Activated B cell treated with CpG ODN at 0.5 μM for 24 hours (primary cell): ENCODE measurements at regions not wholly inside any gene's neighbourhood (a gene's known extent, or its start where the extent isn't known, plus 50 kb on each side); places are given as distances from the start of the nearest gene placed in this dataset.

ENCODE experiments used
- ATAC-seq: fragments of 200-7000 bp; cut with Tn5 transposase; one replicate; pipeline ENCODE4 v1.10.0; 2021; ENCODE audit warnings: low read depth, mild to moderate bottlenecking, moderate library complexity
- CTCF ChIA-PET: fragments of 350-600 bp; sonication (Branson Sonifier 250); formaldehyde crosslinking; loops from one replicate; lab custom pipeline; 2021; ENCODE audit warnings: antibody characterized with exemption; lab: Charles Lee
- POLR2A ChIA-PET: fragments of 350-600 bp; sonication (Branson Sonifier 250); formaldehyde crosslinking; loops from one replicate; lab custom pipeline; 2021; ENCODE audit warnings: antibody characterized with exemption; lab: Charles Lee
- DNase-seq: peaks from one replicate; pipeline ENCODE4 v3.0.0; 2022
- H3K27ac Mint-ChIP-seq: one replicate; pipeline ENCODE4 v1.8.0; 2020; ENCODE audit warnings: mixed read lengths
- H3K27me3 Mint-ChIP-seq: one replicate; pipeline ENCODE4 v1.8.0; 2021; ENCODE audit warnings: mixed read lengths
- H3K36me3 Mint-ChIP-seq: one replicate; pipeline ENCODE4 v1.8.0; 2021; ENCODE audit warnings: low read depth, mixed read lengths
- H3K4me1 Mint-ChIP-seq: one replicate; pipeline ENCODE4 v1.8.0; 2021; ENCODE audit warnings: mixed read lengths
- H3K4me3 Mint-ChIP-seq: one replicate; pipeline ENCODE4 v1.8.0; 2020; ENCODE audit warnings: mild to moderate bottlenecking, mixed read lengths
- H3K9me3 Mint-ChIP-seq: one replicate; pipeline ENCODE4 v1.8.0; 2020; ENCODE audit warnings: mixed read lengths
- intact Hi-C: fragments of 100-400 bp; cut with micrococcal nuclease; formaldehyde crosslinking; loops from one replicate; pipeline ENCODE4 v1.15.1; 2024
- TF ChIP-seq, protein P1 (sequence below): fragments of 200-600 bp; IDR thresholded peaks from one replicate; pipeline ENCODE4 v1.8.0; 2022; ENCODE audit warnings: antibody characterized with exemption, mild to moderate bottlenecking

DNA sequence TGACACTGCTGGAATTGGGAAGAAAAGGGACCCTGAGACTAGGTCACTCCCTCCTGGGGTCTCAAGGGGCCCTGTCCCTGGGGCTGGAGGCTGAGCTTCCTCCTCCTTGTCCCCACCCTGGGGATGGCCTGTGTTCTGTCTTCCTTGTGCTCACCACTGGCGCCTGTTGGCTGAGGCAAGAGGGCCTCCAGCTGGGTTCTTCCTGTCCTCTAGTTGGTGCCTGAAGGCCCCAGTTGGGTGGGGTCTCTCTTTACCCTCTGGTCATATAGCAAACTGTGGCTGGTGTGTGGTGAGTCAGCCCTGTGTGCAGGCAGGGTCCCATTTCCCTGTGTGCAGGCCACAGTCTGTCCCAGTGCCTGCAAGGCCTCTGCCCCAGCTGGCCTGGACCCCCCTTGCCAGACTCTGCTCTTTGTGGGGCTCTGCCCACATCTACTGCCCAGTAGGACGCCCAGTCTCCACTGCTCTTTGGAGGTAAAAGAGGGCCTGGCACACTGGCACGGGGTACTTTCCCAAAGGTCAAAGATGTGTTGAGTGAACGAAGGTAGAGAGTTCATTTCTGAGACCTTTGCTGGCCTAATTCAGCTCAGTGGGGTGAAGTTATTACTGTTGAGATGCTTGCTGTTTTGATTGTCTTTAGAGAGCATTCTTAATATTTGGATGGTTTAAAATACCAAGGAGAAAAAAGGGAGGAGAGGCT lies 55.1 kb upstream of the CLDN5 start:
- Mint-ChIP-seq H3K36me3 (no peaks in the 10 kb centered on the region), H3K4me3 (no peak overlapping the region), H3K4me1 (peaks cover 13% of the 10 kb centered on the region), H3K27me3 (peaks cover 11% of the 10 kb centered on the region), H3K9me3 (no peaks in the 10 kb centered on the region), H3K27ac (no peak overlapping the region)
- intact Hi-C loops: no loop called here
- POLR2A ChIA-PET: no interaction called here
- DNase-seq (no peak), ATAC-seq (no peak)
- TF ChIP-seq, protein P1, sequence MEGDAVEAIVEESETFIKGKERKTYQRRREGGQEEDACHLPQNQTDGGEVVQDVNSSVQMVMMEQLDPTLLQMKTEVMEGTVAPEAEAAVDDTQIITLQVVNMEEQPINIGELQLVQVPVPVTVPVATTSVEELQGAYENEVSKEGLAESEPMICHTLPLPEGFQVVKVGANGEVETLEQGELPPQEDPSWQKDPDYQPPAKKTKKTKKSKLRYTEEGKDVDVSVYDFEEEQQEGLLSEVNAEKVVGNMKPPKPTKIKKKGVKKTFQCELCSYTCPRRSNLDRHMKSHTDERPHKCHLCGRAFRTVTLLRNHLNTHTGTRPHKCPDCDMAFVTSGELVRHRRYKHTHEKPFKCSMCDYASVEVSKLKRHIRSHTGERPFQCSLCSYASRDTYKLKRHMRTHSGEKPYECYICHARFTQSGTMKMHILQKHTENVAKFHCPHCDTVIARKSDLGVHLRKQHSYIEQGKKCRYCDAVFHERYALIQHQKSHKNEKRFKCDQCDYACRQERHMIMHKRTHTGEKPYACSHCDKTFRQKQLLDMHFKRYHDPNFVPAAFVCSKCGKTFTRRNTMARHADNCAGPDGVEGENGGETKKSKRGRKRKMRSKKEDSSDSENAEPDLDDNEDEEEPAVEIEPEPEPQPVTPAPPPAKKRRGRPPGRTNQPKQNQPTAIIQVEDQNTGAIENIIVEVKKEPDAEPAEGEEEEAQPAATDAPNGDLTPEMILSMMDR: no peak
- CTCF ChIA-PET: no interaction called here

DNA sequence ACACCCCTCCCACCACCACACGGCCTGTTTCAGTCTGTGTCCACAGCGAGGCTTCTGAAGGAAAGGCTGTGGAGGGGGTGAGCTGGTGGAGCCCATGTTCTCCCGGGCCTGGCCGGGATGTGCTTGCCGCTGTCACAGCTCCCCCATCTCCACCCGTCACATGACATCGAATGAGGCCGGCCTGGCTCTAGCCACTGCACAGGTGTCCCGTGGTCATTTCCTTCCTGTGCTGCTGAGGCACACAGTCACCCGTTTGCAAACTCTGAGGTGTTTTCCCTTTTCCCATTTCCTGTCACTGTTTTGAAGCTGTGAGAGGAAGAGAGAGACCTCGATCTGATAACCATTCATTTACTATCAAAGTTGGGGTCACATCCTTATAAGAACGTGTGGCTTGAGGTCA lies 55.7 kb upstream of the CLDN5 start:
- Mint-ChIP-seq H3K36me3 (no peaks in the 10 kb centered on the region), H3K4me1 (peaks cover 13% of the 10 kb centered on the region), H3K27me3 (peaks cover 10% of the 10 kb centered on the region), H3K9me3 (no peaks in the 10 kb centered on the region), H3K27ac (no peak overlapping the region), H3K4me3 (no peak overlapping the region)
- CTCF ChIA-PET: no interaction called here
- DNase-seq: no peak
- no peak for ATAC-seq
- intact Hi-C loops: no loop called here
- TF ChIP-seq, protein P1: no peak
- POLR2A ChIA-PET: no interaction called here

DNA sequence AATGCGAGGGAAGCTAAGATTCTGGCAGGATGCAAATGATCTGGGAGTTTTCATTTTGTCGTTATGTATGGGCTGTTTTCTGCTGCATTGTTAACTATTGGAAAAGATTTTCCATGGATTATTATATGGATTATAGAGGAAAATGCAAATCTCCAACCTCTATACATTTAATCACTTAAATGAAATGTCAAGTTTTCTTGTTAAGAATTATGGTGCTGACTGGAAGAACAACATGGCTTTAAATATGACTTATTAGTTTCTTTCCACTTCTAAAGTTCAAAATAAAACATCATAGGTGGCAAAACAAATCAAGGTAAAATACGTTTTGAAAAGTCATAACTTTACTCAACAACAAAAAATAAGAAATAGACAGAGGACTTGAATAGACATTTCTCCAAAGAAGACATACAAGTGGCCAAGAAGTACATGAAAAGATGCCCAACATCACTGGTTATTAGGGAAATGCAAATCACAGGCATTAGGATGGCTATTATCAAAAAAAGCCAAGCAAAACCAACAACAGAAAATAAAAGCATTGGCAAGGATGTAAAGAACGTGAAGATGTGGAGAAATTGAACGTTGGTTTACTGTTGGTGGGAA lies 56.2 kb upstream of the CLDN5 start:
- intact Hi-C loops: no loop called here
- Mint-ChIP-seq H3K36me3 (no peaks in the 10 kb centered on the region), H3K27me3 (peaks cover 10% of the 10 kb centered on the region), H3K27ac (no peak overlapping the region), H3K4me3 (no peak overlapping the region), H3K9me3 (no peaks in the 10 kb centered on the region), H3K4me1 (peaks cover 13% of the 10 kb centered on the region)
- no peak for DNase-seq
- TF ChIP-seq, protein P1: no peak
- POLR2A ChIA-PET: no interaction called here
- ATAC-seq: no peak
- CTCF ChIA-PET: no interaction called here

DNA sequence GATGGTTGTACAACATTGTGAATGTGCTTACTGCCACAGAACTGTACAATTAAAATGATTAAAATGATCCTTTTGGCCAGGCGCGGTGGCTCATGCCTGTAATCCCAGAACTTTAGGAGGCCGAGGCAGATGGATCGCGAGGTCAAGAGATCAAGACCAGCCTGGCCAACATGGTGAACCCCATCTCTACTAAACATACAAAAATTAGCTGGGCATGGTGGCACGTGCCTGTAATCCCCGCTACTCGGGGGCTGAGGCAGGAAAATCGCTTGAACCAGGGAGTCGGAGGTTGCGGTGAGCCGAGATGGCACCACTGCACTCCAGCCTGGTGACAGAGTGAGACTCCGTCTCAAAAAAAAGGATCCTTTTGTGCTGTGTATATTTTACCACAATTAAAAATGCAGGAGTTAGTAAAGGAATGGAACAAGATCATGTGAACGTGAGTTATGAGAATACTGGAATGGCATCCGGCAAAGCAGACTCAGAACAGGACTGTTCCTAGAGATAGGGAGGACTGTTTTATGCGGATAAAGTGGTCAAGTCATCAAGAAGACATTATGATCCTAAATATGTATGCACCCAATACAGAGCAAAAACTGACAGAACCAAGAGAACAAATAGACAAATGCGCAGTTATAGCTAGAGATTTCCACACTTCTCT lies 58.0 kb upstream of the CLDN5 start:
- H3K4me1 Mint-ChIP-seq: peaks cover 13% of the 10 kb centered on the region
- no peak overlapping the region for H3K4me3 Mint-ChIP-seq
- H3K9me3 Mint-ChIP-seq: no peaks in the 10 kb centered on the region
- intact Hi-C loops: no loop called here
- H3K27ac Mint-ChIP-seq: no peak overlapping the region
- TF ChIP-seq, protein P1: no peak
- no peaks in the 10 kb centered on the region for H3K36me3 Mint-ChIP-seq
- ChIA-PET CTCF (no interaction called here), POLR2A (no interaction called here)
- ATAC-seq (no peak), DNase-seq (no peak)
- peaks cover 8% of the 10 kb centered on the region for H3K27me3 Mint-ChIP-seq

DNA sequence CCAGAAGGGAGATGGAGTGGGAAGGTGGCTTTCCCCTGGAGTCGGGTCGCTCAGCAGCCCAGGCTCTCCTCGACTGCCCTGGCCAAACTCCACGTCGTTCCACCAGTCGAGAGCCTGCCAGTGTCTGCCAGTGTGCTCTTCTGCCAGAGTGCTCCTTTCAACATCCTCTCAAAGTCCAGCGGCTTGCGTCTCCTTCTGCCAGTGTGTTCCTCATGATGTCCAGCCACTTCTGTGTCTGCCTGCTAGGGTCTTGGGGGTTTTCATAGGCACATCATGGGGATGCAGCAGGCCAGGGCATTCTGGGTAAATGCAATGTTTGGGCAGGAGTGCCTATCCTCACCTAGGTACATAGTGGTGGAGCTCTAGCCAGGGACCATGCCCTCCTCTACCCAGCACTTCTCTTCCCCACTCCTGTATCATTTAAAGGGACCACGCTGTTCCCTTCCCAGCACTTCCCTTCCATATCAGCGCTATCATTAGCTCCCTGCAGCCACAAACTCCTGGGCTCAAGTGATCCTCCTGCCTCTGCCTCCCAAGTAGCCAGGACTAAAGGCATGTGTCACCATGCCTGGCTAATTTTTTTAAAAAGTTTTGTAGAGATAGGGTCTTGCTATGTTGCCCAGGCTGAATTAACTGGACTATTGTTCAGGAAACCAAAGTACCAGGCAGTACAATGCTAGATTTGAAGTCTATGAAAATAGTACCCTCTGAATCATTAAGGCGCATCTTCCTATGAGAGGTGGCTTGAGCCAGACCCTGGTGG lies 62.9 kb upstream of the CLDN5 start:
- TF ChIP-seq, protein P1: no peak
- intact Hi-C loops: no loop called here
- Mint-ChIP-seq H3K4me1 (no peaks in the 10 kb centered on the region), H3K27ac (no peak overlapping the region), H3K9me3 (no peaks in the 10 kb centered on the region), H3K36me3 (no peaks in the 10 kb centered on the region), H3K4me3 (no peak overlapping the region), H3K27me3 (peaks cover 11% of the 10 kb centered on the region)
- ATAC-seq (no peak), DNase-seq (no peak)
- POLR2A ChIA-PET: no interaction called here
- CTCF ChIA-PET: no interaction called here
